ENCODE measurements at regions not wholly inside any gene's neighbourhood (a gene's known extent, or its start where the extent isn't known, plus 50 kb on each side); places are given as distances from the start of the nearest gene placed in this dataset.

DNA sequence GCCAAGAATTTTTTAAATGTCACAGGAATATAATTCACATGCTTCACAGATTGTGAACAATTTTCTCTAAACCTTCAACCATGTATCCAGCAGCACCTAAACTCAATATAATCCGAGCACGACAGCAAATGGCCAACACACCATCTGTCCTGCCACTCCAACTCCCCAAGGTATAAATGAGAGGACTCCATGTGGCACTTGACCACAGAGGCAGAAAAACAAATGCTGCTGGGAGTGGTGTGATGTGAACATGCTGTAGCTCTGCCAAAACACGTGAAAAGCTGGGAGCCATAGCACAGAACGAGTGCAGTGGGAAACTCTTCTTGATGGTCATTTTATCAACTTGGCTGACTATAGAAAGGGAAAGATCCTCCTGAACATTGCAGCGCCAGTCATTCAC lies 70.9 kb downstream of the LLPH start:
- Histone ChIP-seq H3K27me3 (no peaks in the 10 kb centered on the region), H3K27ac (no peak overlapping the region), H3K4me1 (replicated peaks in 1 of 2) (no peaks in the 10 kb centered on the region), H3K4me3 (no peak overlapping the region), H3K9me3 (replicated peaks in 1 of 3) (no peaks in the 10 kb centered on the region), H3K36me3 (replicated peaks in 1 of 2) (no peaks in the 10 kb centered on the region)
- intact Hi-C loops (cut with DNase I), result no loop called here
- TF ChIP-seq CTCF (IDR thresholded peaks at IDR 0.05) (no peak), POLR2A (IDR thresholded peaks at IDR 0.05) (no peak)
- DNase-seq, result no peak
- 85 to 90% (median 88%) methylated on average over 5 of the region's 5 CpGs for WGBS, 4 donors

- H3K9me3 ChIP-seq (replicated peaks in 1 of 3), result no peaks in the 10 kb centered on the region
- no peaks in the 10 kb centered on the region for H3K27me3 ChIP-seq
- no peak overlapping the region for H3K27ac ChIP-seq
- no peaks in the 10 kb centered on the region for H3K36me3 ChIP-seq (replicated peaks in 1 of 2)
- H3K4me1 ChIP-seq (replicated peaks in 1 of 2), result no peaks in the 10 kb centered on the region
- TF ChIP-seq POLR2A (IDR thresholded peaks at IDR 0.05), result no peak
- TF ChIP-seq CTCF (IDR thresholded peaks at IDR 0.05), result no peak
- H3K4me3 ChIP-seq, result no peak overlapping the region
- no peak for DNase-seq
- WGBS, 4 donors, result 89 to 96% (median 93%) methylated on average over 3 of the region's 3 CpGs
- intact Hi-C loops (cut with DNase I), result no loop called here
These were observed 72.0 kb downstream of the LLPH start for GRCh38 chr12:66058554-66058953.

GRCh38 chr12:66055837-66056319 lies 74.7 kb downstream of the LLPH start:
- no peaks in the 10 kb centered on the region for H3K27me3 ChIP-seq
- WGBS, 4 donors, result 64 to 74% (median 71%) methylated on average over 2 of the region's 2 CpGs
- no peak for DNase-seq
- no peaks in the 10 kb centered on the region for H3K9me3 ChIP-seq (replicated peaks in 1 of 3)
- no peak for TF ChIP-seq CTCF (IDR thresholded peaks at IDR 0.05)
- TF ChIP-seq POLR2A (IDR thresholded peaks at IDR 0.05), result no peak
- intact Hi-C loops (cut with DNase I), result no loop called here
- H3K4me3 ChIP-seq, result no peak overlapping the region
- H3K4me1 ChIP-seq (replicated peaks in 1 of 2), result no peaks in the 10 kb centered on the region
- no peak overlapping the region for H3K27ac ChIP-seq
- no peaks in the 10 kb centered on the region for H3K36me3 ChIP-seq (replicated peaks in 1 of 2)

DNA sequence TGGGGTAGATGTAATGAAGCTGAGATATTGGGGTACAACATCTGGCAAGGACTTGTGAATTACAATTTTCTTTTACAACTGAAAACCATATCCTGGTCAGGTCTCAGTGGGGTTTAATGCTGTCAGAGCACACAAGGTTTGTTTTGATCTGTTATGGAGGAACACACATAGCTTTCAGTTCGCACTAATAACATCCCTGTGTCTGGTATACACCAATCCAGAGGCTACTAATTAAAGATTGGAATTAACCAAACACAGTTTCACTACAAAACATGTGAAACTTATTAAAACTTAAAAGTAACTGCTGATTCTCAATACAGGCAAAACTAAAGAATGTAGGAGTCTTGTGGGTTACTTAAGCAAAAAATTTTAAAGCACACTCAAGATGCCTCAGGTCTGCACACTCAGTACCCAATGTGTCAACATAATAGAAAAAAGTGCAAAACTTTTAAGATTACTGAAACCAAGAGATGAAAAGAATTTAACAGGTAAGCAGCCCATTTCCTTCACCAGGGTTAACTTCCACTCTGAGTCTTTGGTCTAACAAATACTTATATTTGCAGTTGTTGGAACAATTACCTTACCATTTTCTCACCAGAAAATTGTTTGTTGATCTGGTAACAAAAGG lies 77.4 kb downstream of the LLPH start:
- Histone ChIP-seq H3K27me3 (no peaks in the 10 kb centered on the region), H3K9me3 (replicated peaks in 1 of 3) (no peaks in the 10 kb centered on the region), H3K27ac (no peak overlapping the region), H3K4me1 (replicated peaks in 1 of 2) (peaks cover 7 to 12% of the 10 kb centered on the region in 2 donors), H3K4me3 (no peak overlapping the region), H3K36me3 (replicated peaks in 1 of 2) (no peaks in the 10 kb centered on the region)
- intact Hi-C loops (cut with DNase I), result no loop called here
- WGBS, 4 donors, result 83 to 100% (median 94%) methylated on average over 1 of the region's 1 CpG
- DNase-seq, result no peak
- TF ChIP-seq CTCF (IDR thresholded peaks at IDR 0.05) (no peak), POLR2A (IDR thresholded peaks at IDR 0.05) (no peak)
